HCT116 (cell line): ENCODE measurements at regions not wholly inside any gene's neighbourhood (a gene's known extent, or its start where the extent isn't known, plus 50 kb on each side); places are given as distances from the start of the nearest gene placed in this dataset.

Experiments used
- ATAC-seq: fragments of 200-7000 bp; cut with Tn5 transposase; 2 replicates; pipeline ENCODE4 v1.9.1; 2020; ENCODE audit warnings: mild to moderate bottlenecking, moderate library complexity
- BruUV-seq: library from RNA; stranded (reverse); fragments of 400-500 nt; replicated peaks from 2 replicates; lab custom pipeline; 2021; lab: Mats Ljungman, UMichigan
- CTCF ChIA-PET: fragments of 300-600 bp; sonication (Branson Sonifier 250); formaldehyde crosslinking; loops from one replicate; lab custom pipeline; 2021; ENCODE audit warnings: antibody characterized with exemption; lab: Charles Lee
- POLR2A ChIA-PET: fragments of 300-600, 350-600 bp; sonication (Branson Sonifier 250); formaldehyde crosslinking; loops from one replicate; lab custom pipeline; 2021; ENCODE audit warnings: antibody characterized with exemption; lab: Charles Lee
- RAD21 ChIA-PET, 2 experiments: fragments of 300-600 bp; sonication (Branson Sonifier 250); formaldehyde crosslinking; loops; one replicate each; lab custom pipeline; 2023; ENCODE audit warnings: low total read pairs in 2 of 2; ENCODE audit not compliant: uncharacterized antibody in 2 of 2, unreplicated experiment in 2 of 2, low non-redundant PET in 1 of 2; lab: Charles Lee
- DNase-seq: peaks from one replicate; pipeline ENCODE4 v3.0.0-alpha.2; 2010; ENCODE audit warnings: low read depth, low spot score
- H2AFZ ChIP-seq: fragments of 200-600 bp; shearing (Covaris generic), sonication (generic); 2 replicates; pipeline ENCODE4 v1.6.1; 2017; ENCODE audit warnings: low read depth, mixed run types, mixed read lengths, antibody characterized with exemption, low read length; ENCODE audit not compliant: poor library complexity, severe bottlenecking
- H3K27ac ChIP-seq: 2 replicates; pipeline ENCODE4 v1.5.1; 2012; ENCODE audit warnings: low read depth, low read length
- H3K27me3 ChIP-seq: fragments of 200-600 bp; sonication (generic); 2 replicates; pipeline ENCODE4 v1.6.1; 2016; ENCODE audit warnings: mixed run types, low read length, mixed read lengths; ENCODE audit not compliant: insufficient read depth
- H3K36me3 ChIP-seq, 2 experiments: fragments of 200-500 bp in 1 of 2; fragments of 200-600 bp in 1 of 2; sonication (Bioruptor generic) in 1 of 2; sonication (generic) in 1 of 2; 2 replicates each; pipeline versions ENCODE4 v1.5.1 to v1.6.1; 2014 to 2016; ENCODE audit warnings: low read length in 2 of 2, inconsistent platforms in 1 of 2, mixed read lengths in 1 of 2, mixed run types in 1 of 2; ENCODE audit not compliant: insufficient read depth in 2 of 2, control insufficient read depth in 1 of 2
- H3K4me1 ChIP-seq, 2 experiments: fragments of 200-600 bp in 1 of 2; sonication (generic) in 1 of 2; 2 replicates each; pipeline versions ENCODE4 v1.5.1 to v1.6.1; 2012 to 2017; ENCODE audit warnings: low read length in 2 of 2, inconsistent platforms in 1 of 2, mild to moderate bottlenecking in 1 of 2, mixed read lengths in 1 of 2, mixed run types in 1 of 2, moderate library complexity in 1 of 2; ENCODE audit not compliant: insufficient read depth in 2 of 2, control insufficient read depth in 1 of 2
- H3K4me2 ChIP-seq: fragments of 200-600 bp; sonication (generic); 2 replicates; pipeline ENCODE4 v1.6.1; 2017; ENCODE audit warnings: mixed run types, low read length, mixed read lengths
- H3K4me3 ChIP-seq, 2 experiments: fragments of 200-600 bp in 1 of 2; sonication (generic) in 1 of 2; replicated peaks in 1 of 2; 2 replicates each; pipeline ENCODE4 v1.5.1; 2011 to 2016; ENCODE audit warnings: low read length in 2 of 2, control low read depth in 1 of 2, low read depth in 1 of 2, mild to moderate bottlenecking in 1 of 2, mixed read lengths in 1 of 2, mixed run types in 1 of 2
- H3K79me2 ChIP-seq: fragments of 200-600 bp; sonication (generic); 2 replicates; pipeline ENCODE4 v1.6.1; 2017; ENCODE audit warnings: mild to moderate bottlenecking, mixed run types, low read length, moderate library complexity, mixed read lengths; ENCODE audit not compliant: insufficient read depth
- H3K9ac ChIP-seq: fragments of 200-600 bp; sonication (generic); 2 replicates; pipeline ENCODE4 v1.6.1; 2016; ENCODE audit warnings: low read length, mixed read lengths
- H3K9me2 ChIP-seq: fragments of 200-600 bp; sonication (generic), shearing (Covaris generic); 2 replicates; pipeline ENCODE4 v1.6.1; 2017; ENCODE audit warnings: mixed run types, mild to moderate bottlenecking, moderate library complexity; ENCODE audit not compliant: insufficient read depth
- H3K9me3 ChIP-seq, 2 experiments: fragments of 200-500 bp in 1 of 2; fragments of 200-600 bp in 1 of 2; sonication (Bioruptor generic) in 1 of 2; sonication (generic) in 1 of 2; 2 replicates each; pipeline ENCODE4 v1.6.1; 2014 to 2017; ENCODE audit warnings: low read length in 2 of 2, mixed read lengths in 2 of 2, inconsistent platforms in 1 of 2, low read depth in 1 of 2, mild to moderate bottlenecking in 1 of 2, mixed run types in 1 of 2, moderate library complexity in 1 of 2; ENCODE audit not compliant: control insufficient read depth in 1 of 2, insufficient read depth in 1 of 2
- H4K20me1 ChIP-seq: fragments of 200-600 bp; sonication (generic), shearing (Covaris generic); 2 replicates; pipeline ENCODE4 v1.6.1; 2017; ENCODE audit warnings: mixed run types, mild to moderate bottlenecking, moderate library complexity; ENCODE audit not compliant: insufficient read depth
- CBX3 ChIP-seq: IDR thresholded peaks from 2 replicates; pipeline ENCODE4 v1.6.1; 2012; ENCODE audit warnings: low read depth
- EGR1 ChIP-seq: IDR thresholded peaks from 2 replicates; pipeline ENCODE4 v1.6.1; 2012; ENCODE audit warnings: low read depth
- ELF1 ChIP-seq: IDR thresholded peaks from 2 replicates; pipeline ENCODE4 v1.6.1; 2012; ENCODE audit warnings: low read depth, borderline replicate concordance
- EZH2phosphoT487 ChIP-seq: fragments of 200-600 bp; IDR thresholded peaks from 2 replicates; pipeline ENCODE4 v1.6.1; 2018; ENCODE audit warnings: antibody characterized with exemption, borderline replicate concordance
- FOSL1 ChIP-seq: IDR thresholded peaks from 2 replicates; pipeline ENCODE4 v1.6.1; 2012; ENCODE audit warnings: low read depth
- POLR2A ChIP-seq: IDR thresholded peaks from 2 replicates; pipeline ENCODE4 v1.7.0; 2011; ENCODE audit warnings: borderline replicate concordance; ENCODE audit not compliant: insufficient read depth, insufficient read length; ENCODE audit errors: extremely low read depth
- POLR2AphosphoS5 ChIP-seq: IDR thresholded peaks from 2 replicates; pipeline ENCODE4 v1.6.1; 2011; ENCODE audit warnings: mild to moderate bottlenecking, low read depth, low read length, moderate library complexity
- RAD21 ChIP-seq: IDR thresholded peaks from 2 replicates; pipeline ENCODE4 v1.6.1; 2012; ENCODE audit warnings: low read depth, mild to moderate bottlenecking
- SP1 ChIP-seq: IDR thresholded peaks from 2 replicates; pipeline ENCODE4 v1.6.1; 2012; ENCODE audit warnings: low read depth
- SRF ChIP-seq: IDR thresholded peaks from 2 replicates; pipeline ENCODE4 v1.6.1; 2012; ENCODE audit warnings: low read depth
- TCF7L2 ChIP-seq: IDR thresholded peaks from 2 replicates; pipeline ENCODE4 v1.7.0; 2011; ENCODE audit warnings: borderline replicate concordance, inconsistent platforms; ENCODE audit not compliant: insufficient read depth, insufficient read length; ENCODE audit errors: extremely low read depth
- YY1 ChIP-seq: IDR thresholded peaks from 2 replicates; pipeline ENCODE4 v1.6.1; 2011; ENCODE audit warnings: low read length, low read depth, moderate library complexity, mild to moderate bottlenecking; ENCODE audit not compliant: insufficient replicate concordance; ENCODE audit errors: extremely low read depth
- ZFX ChIP-seq: fragments of 450-650 bp; IDR thresholded peaks from 2 replicates; pipeline ENCODE4 v1.6.1; 2017
- ZNF274 ChIP-seq: fragments of 200-500 bp; sonication (Bioruptor generic); IDR thresholded peaks from 2 replicates; pipeline ENCODE4 v1.6.1; 2014; ENCODE audit warnings: mild to moderate bottlenecking, low read depth, low read length, inconsistent platforms
- intact Hi-C: fragments of 100-400 bp; cut with micrococcal nuclease; formaldehyde crosslinking; loops from 2 replicates; pipeline ENCODE4 v1.10.0; 2022
- TF ChIP-seq, protein P1 (sequence below): IDR thresholded peaks from 2 replicates; pipeline ENCODE4 v1.6.1; 2012
- TF ChIP-seq, protein P2 (sequence below): IDR thresholded peaks from 2 replicates; pipeline ENCODE4 v1.6.1; 2012; ENCODE audit warnings: low read depth
- TF ChIP-seq, protein P3 (sequence below): IDR thresholded peaks from 2 replicates; pipeline ENCODE4 v1.6.1; 2011; ENCODE audit warnings: mild to moderate bottlenecking, low read length, moderate library complexity; ENCODE audit not compliant: insufficient replicate concordance; ENCODE audit errors: extremely low read depth
- TF ChIP-seq, protein P4 (sequence below): IDR thresholded peaks from 2 replicates; pipeline ENCODE4 v1.6.1; 2012

DNA sequence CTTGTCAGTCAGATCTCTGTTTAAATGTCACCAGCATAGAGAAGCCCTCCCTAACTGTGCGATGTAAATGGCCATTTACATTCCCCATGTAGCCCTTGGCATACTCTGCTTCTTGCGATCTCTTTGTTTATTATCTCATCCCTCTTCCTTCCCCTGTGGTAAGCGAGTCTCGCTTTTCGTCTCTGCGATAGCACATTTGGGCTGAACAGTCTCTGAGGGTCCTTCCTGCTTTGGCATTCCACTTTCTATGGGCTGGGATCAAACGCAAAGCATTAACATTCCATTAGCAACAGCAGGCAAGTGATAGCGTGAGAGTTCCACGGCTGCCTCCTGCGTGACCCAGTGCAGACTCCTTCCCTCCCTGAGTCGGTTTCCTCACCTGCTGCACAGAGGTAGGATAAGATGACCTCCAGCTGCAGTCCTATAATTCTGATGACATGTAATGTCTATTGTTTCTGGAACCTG, 61.4 kb upstream of the TUNAR start:
- H3K4me2 ChIP-seq = no peak overlapping the region
- POLR2A ChIA-PET = no interaction called here
- H3K27ac ChIP-seq = no peak overlapping the region
- no peaks in the 10 kb centered on the region for H4K20me1 ChIP-seq
- no peaks in the 10 kb centered on the region for H3K79me2 ChIP-seq
- no peak overlapping the region for H2AFZ ChIP-seq
- no TSS peak for BruUV-seq
- no peak for TF ChIP-seq SP1
- no peak for TF ChIP-seq TCF7L2
- TF ChIP-seq ZFX = no peak
- TF ChIP-seq, protein P1, sequence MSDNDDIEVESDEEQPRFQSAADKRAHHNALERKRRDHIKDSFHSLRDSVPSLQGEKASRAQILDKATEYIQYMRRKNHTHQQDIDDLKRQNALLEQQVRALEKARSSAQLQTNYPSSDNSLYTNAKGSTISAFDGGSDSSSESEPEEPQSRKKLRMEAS = no peak
- TF ChIP-seq YY1 = no peak
- no peak for TF ChIP-seq POLR2A
- no peak for TF ChIP-seq SRF
- TF ChIP-seq, protein P2, sequence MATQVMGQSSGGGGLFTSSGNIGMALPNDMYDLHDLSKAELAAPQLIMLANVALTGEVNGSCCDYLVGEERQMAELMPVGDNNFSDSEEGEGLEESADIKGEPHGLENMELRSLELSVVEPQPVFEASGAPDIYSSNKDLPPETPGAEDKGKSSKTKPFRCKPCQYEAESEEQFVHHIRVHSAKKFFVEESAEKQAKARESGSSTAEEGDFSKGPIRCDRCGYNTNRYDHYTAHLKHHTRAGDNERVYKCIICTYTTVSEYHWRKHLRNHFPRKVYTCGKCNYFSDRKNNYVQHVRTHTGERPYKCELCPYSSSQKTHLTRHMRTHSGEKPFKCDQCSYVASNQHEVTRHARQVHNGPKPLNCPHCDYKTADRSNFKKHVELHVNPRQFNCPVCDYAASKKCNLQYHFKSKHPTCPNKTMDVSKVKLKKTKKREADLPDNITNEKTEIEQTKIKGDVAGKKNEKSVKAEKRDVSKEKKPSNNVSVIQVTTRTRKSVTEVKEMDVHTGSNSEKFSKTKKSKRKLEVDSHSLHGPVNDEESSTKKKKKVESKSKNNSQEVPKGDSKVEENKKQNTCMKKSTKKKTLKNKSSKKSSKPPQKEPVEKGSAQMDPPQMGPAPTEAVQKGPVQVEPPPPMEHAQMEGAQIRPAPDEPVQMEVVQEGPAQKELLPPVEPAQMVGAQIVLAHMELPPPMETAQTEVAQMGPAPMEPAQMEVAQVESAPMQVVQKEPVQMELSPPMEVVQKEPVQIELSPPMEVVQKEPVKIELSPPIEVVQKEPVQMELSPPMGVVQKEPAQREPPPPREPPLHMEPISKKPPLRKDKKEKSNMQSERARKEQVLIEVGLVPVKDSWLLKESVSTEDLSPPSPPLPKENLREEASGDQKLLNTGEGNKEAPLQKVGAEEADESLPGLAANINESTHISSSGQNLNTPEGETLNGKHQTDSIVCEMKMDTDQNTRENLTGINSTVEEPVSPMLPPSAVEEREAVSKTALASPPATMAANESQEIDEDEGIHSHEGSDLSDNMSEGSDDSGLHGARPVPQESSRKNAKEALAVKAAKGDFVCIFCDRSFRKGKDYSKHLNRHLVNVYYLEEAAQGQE = no peak
- no peak for TF ChIP-seq ELF1
- TF ChIP-seq EZH2phosphoT487 = no peak
- TF ChIP-seq RAD21 = no peak
- no peak for TF ChIP-seq CBX3
- no peak for TF ChIP-seq ZNF274
- TF ChIP-seq, protein P3, sequence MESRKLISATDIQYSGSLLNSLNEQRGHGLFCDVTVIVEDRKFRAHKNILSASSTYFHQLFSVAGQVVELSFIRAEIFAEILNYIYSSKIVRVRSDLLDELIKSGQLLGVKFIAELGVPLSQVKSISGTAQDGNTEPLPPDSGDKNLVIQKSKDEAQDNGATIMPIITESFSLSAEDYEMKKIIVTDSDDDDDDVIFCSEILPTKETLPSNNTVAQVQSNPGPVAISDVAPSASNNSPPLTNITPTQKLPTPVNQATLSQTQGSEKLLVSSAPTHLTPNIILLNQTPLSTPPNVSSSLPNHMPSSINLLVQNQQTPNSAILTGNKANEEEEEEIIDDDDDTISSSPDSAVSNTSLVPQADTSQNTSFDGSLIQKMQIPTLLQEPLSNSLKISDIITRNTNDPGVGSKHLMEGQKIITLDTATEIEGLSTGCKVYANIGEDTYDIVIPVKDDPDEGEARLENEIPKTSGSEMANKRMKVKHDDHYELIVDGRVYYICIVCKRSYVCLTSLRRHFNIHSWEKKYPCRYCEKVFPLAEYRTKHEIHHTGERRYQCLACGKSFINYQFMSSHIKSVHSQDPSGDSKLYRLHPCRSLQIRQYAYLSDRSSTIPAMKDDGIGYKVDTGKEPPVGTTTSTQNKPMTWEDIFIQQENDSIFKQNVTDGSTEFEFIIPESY = no peak
- TF ChIP-seq, protein P4, sequence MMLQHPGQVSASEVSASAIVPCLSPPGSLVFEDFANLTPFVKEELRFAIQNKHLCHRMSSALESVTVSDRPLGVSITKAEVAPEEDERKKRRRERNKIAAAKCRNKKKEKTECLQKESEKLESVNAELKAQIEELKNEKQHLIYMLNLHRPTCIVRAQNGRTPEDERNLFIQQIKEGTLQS = no peak
- TF ChIP-seq POLR2AphosphoS5 = no peak
- TF ChIP-seq EGR1 = no peak
- TF ChIP-seq FOSL1 = no peak
- TF ChIP-seq, all 23 proteins: peak for 0
- Histone ChIP-seq H3K9me2 (no peaks in the 10 kb centered on the region), H3K9ac (no peak overlapping the region), H3K9me3 (no peaks in the 10 kb centered on the region), H3K27me3 (peaks cover 62% of the 10 kb centered on the region), H3K4me3 (no peak overlapping the region), H3K36me3 (no peaks in the 10 kb centered on the region), H3K4me1 (no peaks in the 10 kb centered on the region)
- ATAC-seq (no peak), DNase-seq (no peak)
- ChIA-PET CTCF (no interaction called here), RAD21 (no interaction called here)
- intact Hi-C loops = no loop called here
